Left renal pelvis (tissue), 4 donors: ENCODE measurements at regions not wholly inside any gene's neighbourhood (a gene's known extent, or its start where the extent isn't known, plus 50 kb on each side); places are given as distances from the start of the nearest gene placed in this dataset.

Source experiments
- DNase-seq, 4 donors: peaks; one replicate each; pipeline ENCODE4 v3.0.0-alpha.2; 2013; ENCODE audit warnings: low read depth in 4 of 4, low spot score in 3 of 4

DNA sequence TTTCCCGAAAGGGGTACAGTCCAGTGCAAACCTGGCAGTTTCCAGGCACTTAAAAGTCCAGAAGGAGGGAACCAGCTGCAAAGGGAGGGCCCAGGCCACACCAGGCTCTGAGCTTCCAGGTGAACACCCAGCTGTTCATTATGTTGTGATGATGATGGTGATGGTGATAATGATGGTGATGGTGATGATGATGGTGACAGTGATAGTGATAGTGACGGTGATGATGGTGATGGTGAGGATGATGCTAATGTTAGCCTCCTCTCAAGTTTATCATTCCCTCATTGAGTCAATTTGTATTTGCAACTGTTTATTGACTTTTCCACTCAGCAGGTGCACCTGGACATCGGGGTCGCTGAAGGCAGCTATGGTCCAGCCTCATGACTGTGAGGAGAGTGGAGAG lies 199.4 kb upstream of the ID2 start:
- no peak for DNase-seq

DNA sequence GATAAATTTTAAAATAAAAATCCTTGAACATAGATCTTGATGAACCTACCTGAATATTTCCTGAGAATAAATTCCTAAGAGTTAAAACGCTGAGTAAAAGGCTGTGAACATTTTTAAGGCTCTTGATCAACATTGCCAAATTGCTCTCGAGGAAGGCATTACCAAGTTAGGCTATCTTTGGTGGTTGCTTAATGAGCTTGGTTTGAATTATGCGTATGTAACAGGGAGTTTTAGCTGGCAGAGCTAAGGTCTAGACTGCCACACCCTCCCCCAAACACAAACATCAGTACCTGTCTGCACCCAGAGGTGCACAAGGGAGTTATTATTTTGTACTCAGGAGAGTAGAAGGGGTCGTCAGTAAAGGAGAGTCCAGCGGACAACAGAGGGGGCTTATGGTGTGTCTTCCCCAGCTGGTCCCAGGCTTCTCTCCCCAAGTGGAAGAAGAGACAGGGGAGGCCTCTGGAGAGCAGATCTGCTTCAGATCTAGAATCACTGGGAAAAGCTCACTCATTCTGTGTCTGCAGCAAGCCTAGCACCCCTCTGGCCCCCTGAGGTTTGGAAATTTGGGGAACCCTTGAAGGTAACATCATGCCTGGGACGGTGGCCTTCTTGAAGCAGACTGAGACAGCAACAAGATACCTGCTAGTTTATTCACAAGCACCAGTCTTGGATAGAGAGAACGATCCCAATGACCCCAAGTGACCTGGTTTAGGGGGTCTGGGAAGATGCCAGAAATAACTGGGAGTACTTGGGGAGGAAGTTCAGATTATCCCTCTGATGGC lies 197.2 kb upstream of the ID2 start:
- no peak for DNase-seq

DNA sequence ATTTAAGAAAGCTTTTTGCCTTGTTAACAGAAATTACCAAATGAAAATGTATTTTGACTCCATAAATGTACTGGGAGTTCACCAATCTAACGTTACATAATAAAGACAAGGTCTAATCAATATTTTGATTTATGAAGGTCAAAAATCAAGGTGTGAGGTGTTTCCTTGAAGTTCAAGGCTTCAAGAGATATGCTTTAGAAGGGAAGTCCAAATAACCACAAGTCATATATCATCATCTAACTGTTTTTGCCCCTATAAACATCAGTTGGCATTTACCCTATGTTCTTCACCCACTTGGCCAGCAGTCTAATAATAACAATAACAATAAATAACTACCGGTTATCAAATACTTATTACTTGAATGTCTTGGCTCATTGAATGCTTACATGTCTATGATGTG lies 196.1 kb upstream of the ID2 start:
- DNase-seq = no peak

DNA sequence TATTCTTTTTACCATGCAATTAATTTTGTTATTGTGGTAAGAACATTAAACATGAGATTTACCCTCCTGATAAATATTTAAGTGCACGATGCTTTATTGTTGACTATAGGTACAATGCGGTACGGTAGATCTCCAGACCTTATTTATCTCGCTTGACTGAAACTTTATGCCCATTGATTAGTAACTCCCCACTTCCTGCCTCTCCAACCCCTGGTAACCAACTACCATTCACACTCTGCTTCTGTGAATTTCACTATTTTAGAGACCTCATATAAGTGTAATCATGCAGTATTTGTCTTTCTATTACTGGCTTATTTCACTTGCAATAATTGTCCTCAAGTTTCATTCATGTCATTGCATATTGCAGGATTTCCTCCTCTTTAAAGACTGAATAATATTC lies 195.7 kb upstream of the ID2 start:
- DNase-seq = no peak

DNA sequence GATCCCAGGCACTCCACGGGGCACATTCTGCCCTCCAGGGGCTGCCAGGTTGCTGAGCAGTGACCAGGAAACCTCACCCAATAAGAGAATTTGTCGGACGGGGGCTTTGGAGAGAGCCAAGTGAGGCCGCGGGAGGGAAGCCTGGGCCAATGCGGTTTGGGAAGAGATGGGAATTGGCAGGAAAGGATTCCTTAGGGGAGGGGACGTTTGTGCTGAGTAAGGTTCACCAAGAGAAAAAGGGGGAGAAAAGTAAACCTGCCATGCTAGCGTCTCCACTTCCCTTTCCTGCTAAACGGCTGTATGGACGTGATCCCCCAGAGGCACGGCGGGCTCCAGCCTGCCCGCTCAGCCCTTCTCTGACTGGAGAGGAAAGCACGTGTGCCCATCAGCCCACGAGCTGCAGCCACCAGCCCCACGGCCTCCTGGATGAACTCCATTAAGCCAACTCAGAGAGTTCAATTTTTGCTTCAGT lies 194.4 kb upstream of the ID2 start:
- no peak for DNase-seq

DNA sequence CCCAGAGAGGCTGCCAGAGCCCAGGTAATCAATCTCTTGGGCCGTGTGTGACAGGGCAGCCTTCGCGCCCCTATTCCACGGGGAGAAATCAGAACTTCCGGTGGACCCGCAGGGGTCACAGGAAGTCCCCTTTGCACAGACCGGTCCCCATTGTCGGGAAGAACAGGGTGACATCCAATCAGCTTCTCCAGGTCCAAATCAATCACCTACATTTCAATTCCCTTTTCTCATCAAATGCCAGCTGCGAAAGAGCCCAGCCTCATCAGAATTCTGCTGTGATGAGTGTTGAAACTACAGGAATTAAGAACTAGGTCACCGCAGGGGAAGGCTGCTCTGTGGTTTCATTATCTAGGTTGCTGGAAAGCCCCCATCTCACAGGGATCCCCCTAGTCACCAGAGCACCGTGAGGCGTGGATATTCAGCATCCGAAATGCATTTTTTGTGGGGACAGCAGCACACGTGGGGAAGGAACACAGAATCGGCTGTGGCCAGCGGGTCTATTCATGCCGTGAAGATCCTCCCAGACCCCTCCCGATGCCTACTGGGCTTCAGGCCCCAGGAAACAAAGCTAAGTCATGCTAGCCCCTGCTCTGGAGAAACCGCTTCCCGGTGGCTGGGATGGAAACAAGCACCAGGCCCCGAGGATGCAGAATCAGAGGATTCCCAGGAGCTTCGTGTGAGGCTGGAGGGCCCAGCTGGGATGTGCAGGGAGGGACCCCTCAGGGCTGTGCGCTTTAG lies 193.7 kb upstream of the ID2 start:
- no peak for DNase-seq

DNA sequence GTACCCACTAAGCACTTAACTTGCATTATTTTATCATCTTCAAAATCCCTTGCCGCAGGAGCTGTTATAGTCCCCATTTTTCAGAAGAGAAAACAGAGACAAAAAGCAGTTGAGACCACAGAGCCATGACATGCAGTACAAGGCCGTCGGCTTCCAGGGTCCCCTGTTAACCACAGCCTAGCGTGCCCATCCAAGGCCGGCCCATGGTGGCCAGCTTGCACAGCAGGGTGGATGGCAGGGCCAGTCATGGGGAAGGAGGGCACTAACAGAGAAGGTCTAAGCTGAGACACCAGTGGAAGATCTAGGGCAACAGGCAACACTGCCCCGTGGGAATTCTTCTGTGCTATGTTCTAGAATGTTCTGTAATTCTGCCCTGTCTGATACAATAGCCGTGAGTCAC lies 192.6 kb upstream of the ID2 start:
- DNase-seq = no peak

DNA sequence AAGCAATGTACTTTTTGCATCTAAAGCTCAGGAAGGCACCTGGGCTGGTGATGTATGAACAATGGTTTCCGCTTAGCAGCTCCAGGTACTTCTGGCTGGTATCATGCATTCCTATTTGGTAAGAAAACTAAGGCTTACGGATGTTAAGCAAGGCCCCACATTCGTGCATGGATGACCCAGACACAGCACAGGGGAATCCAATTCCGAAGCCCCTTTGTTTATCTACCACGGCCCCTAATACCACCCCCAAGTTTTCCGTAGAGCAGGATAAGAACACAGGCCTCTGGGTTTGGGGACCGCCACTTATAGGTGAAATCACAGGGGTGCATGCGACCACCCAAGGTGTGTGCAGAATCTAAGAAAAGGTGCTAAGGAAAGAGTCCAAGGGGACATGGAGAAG lies 192.1 kb upstream of the ID2 start:
- DNase-seq = no peak

DNA sequence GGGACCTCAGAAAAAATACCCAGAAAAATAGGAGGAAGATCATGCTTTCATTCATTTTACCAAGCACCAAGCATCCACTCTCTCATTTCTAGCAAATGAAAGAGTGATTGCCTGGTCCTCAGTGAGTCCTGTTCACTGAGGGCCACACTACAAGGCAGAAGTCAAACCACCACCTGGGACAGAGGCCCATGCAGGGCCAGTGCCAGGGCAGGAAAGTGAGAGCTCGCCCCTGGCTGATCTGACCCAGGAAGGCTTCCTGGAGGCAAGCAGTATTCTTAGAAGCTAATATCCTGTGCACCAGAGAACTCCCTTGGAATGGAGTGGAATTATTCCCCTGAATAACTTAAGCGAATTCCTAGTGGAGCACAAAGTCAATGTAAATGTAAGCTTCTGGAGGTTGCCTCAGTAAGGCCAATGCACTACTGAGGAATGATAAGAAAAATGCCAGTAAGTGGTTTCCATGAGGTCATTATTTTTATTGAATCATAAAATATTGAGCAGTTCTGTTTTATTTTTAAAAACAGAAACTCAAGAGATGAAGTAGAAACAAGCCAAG lies 191.6 kb upstream of the ID2 start:
- no peak for DNase-seq

DNA sequence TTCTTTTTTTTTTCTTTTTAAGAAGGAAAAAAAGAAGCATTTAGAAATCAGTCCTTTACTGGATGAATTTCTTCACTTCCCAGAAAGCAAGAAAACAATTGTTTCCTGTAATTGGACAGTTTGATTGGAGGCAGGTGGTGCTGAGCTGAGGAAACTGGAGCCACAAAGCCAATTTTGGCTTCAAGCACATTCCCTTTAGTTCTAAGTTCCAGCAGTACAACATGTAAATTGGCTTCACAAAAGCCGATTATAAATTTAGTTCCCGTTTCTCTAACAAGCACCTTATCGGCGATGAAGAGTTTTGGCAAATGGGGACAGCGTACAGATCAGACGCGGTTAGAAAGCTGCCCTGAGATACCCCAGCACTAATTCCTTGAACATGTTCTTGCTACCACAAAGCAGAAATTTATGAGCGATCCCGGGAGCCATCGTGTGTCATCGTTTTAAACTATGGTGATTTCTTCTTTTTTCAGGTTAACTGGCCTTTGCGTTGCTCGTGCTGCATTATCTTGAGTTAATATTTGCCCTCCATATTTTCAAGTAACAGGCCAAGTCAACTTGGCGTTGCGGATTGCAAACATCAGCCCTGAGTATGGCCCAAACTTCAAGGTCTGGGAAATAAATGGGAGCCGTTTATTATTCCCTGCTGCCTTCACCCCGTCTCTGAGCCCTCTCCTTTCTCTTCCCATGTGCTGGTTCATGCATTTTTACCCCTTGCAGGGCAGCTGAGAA lies 190.4 kb upstream of the ID2 start:
- DNase-seq = peak in 2 of 4 donors; percentile 43 to 58

DNA sequence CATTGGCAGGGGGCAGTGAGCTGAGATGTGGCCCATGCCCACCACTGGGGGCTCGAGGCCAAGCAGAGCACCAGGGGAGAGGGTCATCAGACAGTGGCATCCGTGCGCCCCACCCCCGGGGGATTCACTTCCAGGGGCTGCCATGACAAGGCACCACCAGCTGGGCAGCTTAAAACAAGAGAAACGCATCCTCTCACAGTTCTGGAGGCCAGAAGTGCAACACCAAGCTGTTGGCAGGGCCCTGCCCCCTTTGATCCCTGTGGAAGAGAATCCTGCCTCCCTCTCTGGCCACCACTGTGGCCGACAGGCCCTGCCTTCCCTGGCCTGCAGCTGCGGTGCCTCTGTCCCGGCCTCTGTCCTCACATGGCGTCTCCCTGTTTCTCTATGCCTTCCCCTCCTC lies 187.7 kb upstream of the ID2 start:
- DNase-seq = no peak

DNA sequence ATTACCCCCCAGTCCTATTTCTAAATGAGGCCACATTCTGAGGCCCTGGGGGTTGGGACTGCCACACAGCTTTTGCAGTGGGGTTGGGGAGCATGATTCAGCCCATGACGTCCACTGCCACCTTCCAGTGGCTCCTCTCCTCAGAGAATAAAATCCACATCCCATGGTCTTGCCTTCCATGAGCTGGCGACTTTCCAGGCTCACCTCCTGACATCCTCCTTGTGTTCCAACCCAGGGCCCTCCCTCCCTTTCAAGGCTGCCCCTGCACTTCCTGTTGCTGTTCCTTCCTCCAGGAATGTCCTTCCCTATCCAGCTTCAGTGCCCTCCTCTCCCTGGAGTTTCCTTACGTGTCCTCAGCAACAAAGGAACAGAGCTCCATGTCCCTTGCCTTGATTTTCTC lies 187.3 kb upstream of the ID2 start:
- no peak for DNase-seq

DNA sequence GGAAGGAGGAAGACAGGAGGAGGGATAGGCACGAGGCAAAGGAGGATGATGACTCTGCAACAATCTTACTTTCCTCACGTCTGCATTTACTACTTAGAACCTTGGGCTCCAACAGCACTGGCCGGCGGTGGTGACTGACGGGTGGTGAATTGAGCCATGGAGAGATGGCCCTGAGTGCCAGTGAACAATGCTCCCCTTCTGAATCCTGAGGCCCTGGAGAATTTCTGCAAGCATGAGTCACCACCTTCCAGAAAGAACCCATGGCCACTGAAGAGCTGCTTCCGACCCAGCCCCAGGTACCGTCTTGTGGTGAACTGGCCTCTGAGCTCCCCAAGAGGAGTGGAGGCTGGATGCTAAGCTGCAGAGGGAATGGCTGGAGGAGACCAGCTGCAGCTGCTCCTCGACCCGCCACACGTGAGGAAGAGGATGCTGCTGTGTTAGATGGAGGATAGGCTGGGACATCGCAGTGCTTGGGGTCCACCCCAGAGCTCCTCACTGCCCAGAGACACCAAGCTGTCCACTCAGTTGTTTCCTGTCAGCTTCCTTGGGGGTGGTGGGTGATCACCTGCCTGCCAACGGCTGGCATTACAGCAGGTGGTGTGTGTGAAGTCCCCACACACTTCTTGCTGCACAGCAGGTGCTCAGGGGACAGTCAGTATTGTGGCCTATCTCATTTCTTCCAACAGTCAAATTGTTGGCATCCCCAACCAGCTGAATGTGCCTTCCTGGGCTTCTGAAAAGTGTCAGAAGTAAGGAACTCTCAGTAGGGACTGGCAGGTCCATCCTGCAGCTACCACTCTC lies 186.5 kb upstream of the ID2 start:
- no peak for DNase-seq

DNA sequence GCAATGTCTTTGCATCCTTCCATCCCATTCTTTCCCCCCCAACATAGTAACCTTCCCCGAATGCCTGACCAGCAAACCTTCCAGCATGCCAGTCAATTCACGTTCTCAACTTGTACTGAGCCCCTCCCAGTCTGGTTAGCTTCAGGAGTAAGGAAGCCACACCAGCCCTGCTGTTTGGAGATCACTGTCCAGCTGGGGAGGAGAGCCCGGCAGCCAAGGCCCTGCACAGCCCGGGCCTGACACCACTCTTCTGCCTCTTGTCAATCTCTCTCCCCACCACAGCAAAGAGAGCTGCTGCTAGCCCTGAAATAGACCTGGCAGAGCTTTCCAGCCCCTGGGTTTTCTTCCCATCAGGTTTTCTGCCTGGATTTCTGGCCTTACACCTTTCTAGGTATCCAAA lies 185.8 kb upstream of the ID2 start:
- DNase-seq = no peak

DNA sequence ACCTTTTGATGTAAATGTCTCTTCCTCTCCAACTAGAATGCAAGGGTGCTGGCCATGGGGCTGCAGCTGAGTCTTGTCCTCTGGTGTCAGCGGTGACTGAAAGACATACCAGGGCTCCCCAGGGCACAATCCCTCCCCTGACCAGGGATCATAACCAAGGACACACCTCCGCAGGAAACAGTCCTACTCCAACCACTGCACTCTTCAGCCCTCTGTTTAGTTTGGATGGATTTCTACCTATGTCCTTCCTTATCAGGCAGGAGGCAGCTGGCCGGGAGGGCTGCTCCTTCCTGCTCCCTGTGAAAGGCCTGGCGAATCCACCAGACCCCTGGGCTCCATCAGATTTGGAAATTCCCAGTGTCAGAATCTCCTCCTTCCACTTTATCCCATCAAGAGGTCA lies 185.2 kb upstream of the ID2 start:
- DNase-seq = no peak

DNA sequence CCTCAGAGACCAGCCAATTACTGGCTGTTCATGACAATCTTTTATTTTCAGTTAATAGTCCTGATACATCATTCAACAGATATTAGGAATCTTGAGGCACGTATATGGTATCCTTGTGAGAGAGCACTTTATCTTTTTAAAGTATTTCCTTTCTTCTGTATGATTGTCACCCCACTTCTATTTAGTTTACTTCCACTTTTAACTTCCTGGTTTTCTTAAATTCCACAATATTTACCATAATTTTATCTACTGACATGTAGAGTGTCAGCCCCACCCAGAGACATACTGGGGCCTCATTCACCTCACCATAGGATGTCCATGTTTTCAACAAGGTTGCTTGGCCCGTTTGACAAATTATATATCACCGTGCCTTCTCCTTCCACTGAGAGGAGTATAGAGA lies 182.9 kb upstream of the ID2 start:
- DNase-seq = no peak

DNA sequence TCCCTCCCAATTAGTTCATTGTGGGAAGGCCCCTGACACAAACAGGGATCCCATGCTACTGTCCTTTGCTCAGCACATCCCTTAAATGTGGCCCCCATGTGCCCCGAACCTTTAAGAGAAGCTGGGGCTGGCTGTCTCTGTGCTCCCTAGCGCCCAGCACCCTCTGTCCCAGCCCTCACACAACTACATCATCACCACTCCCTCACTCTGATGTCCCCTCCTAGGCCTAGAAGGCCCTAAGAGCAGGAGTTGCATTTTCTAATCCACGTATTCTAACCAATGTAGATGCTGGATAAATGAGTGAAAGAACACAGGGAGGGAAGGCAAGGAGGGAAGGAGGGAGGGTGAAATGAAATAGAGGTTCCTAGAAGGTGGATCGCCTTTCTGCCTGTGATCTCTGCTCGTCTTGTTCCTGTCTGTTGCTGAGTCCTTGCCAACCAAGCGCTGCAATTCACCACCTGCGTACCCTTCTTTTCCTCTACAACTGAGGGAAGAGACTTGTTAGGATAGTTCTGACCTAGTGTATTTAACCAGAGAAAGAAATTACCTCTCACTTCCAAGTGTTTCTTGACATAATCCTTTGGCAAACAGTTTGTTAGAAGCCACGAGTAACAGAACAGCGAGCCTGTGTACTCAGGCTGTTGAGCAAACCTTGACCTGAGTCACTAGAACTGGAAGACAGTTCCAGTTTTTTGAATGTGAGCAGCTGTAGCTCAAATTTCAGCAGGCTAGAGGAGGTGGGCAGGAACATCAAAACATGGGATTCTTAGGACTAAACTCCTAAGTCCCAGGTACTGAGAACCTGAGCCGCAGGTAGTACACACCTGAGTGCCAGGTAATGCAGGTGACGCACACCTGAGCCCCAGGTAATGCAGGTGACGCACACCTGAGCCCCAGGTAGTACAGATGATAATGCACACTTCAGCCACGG lies 181.5 kb upstream of the ID2 start:
- no peak for DNase-seq

DNA sequence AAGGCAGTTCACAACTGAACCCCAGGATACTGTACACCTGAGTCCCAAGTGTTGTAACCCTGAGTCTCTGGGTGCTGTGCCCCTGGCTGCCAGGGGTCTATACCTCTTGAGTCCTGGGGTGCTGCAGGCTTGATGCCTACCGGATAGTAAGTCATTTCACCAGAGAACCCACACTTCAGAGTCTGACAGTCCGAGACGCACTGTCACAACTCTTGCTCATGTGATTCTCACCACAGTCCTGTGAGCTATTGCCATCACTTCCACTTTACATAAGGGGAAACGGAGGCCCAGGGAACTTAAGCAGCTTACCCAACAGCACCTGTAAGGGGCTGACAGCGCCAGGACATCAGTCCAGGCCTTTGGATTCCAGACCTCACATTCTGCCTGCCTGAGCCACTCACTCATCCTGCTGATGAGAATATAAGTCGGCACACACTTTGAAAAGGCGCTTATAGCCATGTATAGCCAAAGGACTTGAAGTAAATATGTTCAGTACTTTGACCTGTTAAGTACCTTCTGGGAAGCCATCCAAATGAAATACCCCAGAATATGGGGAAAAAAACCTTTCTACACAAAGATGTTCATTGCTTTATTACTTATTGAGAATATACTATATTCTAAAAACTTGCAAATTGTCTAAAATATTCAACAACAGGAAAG lies 180.7 kb upstream of the ID2 start:
- DNase-seq = no peak

DNA sequence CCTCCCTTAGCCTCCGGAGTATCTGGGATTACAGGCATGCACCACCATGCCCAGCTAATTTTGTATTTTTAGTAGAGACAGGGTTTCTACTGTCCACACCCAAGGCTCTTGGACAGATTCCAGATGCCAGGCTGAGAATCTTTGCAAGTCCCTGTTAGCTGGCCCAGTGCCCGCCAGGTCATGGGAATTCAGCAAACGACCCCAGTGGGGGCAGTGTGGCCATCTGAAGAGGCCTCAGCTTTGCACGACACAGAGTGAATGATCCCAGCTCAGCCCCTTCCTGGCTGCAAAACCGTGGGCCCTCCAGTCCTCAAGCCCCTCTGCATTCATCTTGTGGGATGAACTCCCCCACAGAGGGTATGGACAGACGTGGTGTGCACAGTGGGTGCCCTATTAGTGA lies 179.5 kb upstream of the ID2 start:
- no peak for DNase-seq
